GM21423 (cell line): ENCODE measurements at regions not wholly inside any gene's neighbourhood (a gene's known extent, or its start where the extent isn't known, plus 50 kb on each side); places are given as distances from the start of the nearest gene placed in this dataset.

ENCODE experiments used
- ATAC-seq: cut with Tn5 transposase; IDR thresholded peaks from one replicate; pipeline ENCODE4 v1.9.1; 2021; ENCODE audit warnings: mild to moderate bottlenecking, moderate library complexity; ENCODE audit not compliant: unreplicated experiment

- ATAC-seq: no peak
Measured at GRCh38 chr12:62130834-62131552, 129.2 kb upstream of the USP15 start.

GRCh38 chr12:62133440-62133839 lies 126.8 kb upstream of the USP15 start:
- ATAC-seq: no peak

DNA sequence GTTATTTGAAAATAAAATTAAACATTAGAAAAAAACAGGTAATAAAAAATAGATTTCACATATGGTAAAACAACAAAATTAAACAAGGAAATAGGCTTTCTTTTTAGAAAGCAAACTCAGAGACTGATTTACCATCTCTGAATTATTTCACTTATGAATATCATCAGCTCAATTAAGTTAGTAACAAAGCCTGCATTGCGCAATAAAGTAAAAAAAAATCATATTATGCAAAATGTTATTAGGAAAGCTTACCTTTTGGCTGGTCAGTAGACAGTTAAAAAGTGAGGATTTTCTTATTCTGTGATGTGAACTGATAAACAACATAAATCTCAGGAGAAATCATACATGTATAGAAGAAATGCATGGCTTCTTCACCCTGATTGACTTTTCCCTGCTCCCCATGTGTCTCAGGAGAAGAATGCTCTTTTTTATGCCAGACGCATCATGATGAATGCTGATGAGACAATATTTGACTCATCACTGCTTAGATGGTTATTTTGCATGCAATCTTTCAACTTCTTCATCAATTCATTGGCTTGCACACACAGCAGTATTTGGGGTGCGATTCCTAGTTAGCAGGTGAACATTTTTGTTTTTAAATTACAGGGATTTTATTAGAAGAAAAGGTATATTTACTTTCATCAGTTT lies 124.5 kb upstream of the USP15 start:
- ATAC-seq: no peak

GRCh38 chr12:62136496-62136895 lies 123.7 kb upstream of the USP15 start:
- ATAC-seq: no peak

DNA sequence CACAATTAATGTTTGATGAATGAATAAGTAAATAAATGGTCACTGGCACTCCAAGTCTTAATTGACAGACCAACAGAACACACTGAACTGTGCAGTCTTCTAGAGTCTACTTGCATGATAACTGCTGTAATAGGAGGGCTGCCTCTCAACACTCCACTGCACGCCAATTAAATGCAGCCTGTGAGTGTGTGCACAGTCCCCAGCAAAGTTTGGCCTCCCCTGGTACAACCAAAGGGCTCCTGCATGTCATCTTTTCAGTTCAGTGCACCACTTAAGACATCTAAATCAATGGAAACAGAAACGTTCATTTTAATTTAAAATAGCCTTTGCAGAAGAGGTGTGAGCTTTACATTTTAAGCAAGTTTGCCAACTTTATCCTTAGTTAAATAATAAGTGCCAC lies 121.7 kb upstream of the USP15 start:
- ATAC-seq: no peak

GRCh38 chr12:62146318-62146717 lies 113.9 kb upstream of the USP15 start:
- no peak for ATAC-seq

DNA sequence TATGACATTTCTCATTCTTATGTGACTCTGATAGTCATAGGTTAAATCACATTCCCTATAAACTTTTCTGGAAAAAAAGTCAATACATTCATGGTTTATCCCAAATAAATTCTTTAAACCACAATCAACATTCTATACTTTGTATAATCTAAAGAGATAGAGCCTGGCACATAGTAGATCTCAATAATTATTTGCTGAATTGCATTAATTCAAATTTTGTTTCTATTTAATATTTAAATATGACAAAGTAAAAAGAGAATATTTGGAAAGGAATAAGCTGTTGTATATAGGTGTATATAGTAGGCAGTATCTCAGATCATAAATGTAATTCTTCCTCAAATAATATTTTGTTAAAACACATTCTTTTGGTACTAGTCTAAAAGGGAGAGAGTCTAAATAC lies 102.2 kb upstream of the USP15 start:
- no peak for ATAC-seq

- ATAC-seq: no peak
Measured at GRCh38 chr12:62158461-62159360, 101.5 kb upstream of the USP15 start.

GRCh38 chr12:62162214-62162613 lies 98.0 kb upstream of the USP15 start:
- ATAC-seq: no peak

DNA sequence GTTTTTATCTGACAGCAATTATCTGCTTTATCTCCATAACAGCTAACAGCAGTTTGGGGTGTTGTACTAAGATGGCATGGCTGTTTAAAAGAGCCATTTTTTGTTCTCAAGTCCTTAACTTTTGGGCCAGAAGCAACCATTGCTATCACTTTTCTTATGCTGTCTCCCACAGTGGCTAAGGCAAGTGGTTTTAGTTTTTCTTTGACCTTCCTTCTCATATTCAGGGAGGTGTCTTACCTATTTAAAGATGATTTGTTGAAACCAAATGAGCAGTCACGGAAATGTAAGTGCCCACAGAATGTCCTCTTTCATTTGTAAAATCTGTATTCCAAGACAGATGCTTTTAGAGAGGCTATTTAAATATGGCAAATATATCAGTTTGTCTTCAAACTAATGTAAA lies 96.8 kb upstream of the USP15 start:
- no peak for ATAC-seq

DNA sequence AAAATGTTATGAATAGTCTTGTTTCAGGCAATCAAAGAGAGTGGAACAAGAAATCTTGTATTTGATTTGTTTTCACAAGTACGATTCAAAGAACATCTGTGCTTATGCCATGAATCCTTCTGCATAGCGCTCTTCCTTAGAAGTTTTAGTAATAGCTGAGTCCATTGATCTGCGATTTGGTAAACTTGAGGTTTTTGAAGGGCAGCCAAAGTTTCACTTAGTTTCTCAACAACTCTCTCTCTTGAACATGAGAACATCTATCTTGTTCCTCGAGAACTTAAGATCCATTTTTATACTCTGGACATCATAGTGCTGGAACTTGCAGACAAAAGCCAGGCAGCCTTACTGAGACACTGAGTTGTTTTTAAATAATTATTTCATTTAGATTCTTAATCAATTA lies 96.2 kb upstream of the USP15 start:
- no peak for ATAC-seq

GRCh38 chr12:62166525-62166924 lies 93.7 kb upstream of the USP15 start:
- ATAC-seq: no peak

GRCh38 chr12:62168411-62168810 lies 91.8 kb upstream of the USP15 start:
- ATAC-seq: no peak

DNA sequence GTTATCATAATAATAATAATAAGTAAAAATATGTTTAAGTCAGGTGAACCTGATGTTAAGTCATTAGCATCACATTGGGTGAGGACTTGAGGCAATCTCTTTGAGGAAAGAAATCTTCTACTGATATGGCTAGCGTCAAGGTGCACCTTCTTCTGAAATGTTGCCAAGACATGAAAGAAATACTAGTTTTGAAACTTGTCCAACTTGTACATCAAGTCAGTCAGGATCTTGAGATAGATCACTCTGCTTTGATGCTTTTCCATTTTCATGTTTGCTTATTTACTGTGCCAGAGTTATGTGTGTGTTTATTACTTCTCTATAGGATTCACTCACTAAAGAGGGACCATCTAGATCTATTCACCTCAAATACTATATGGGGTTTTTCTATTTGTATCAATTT lies 90.0 kb upstream of the USP15 start:
- no peak for ATAC-seq

DNA sequence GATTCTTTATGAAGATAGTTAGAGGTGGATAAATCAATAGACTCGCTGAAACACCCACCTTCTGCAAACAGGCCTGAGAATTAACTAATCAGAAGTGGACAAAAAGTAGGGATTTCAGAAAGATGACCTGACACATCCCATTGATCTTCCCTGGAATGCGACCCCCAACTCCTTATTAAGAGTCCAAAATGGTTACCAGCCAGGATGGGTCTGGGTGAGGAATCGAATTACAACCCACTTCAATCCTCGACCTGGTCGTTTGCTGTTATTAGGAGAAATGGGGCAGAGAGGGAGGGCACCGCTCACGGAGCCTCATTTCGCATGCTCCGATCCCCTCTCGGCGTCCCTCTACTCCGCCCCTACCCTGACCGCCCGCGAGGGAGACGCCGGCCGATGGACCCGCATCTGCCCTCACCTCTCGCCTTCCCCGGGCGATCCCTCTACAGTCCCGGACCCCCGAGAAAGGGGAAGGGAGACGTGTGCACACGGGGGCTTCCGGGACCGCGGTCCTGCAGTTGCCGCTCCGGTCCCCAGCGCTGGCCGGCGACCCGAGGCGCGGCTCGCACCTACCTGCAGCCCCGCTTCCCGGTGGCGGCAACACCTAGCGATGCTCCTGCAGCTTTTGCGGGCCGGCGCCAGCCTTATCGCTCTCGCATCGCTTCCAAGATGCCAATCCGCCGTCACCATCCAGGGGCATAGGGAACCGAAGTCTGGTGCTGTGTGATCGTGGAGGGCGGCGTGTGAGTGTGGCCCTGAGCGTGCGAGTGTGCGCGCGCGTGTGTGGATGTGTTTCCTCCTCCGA lies 69.3 kb upstream of the USP15 start:
- ATAC-seq: no peak

DNA sequence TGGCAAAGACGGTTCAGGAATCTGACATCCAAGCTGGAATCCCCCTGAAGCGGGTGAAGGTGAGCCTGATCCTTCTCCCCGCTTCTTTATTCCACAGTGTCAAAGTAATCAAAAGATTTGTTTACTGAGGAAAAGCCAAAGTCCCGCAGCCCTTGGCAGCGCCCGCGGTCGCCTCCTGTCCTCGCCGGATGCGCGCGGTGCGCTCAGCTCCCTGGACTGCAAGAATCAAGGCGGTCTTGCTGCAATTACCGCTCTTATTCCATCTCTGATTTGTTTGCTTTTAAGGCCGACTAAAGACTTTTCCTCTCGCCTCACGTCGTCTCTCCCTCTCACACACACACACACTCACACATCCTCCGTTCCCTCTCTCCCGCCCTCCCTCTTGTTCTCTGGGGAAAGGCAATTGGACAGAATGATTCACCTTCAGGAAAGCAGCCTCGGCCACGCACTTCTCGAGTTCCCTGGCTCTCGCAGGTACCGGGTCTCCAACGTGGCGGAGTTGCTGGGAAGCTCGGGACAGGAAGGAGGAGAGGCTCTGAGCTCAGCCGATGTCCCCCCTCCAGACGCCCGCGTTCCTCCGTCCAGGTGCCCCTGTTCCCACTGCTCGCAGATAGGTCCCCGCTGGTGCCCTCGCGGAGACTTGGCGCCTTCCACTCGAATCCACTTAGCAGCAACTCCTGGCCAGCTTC lies 68.6 kb upstream of the USP15 start:
- no peak for ATAC-seq

DNA sequence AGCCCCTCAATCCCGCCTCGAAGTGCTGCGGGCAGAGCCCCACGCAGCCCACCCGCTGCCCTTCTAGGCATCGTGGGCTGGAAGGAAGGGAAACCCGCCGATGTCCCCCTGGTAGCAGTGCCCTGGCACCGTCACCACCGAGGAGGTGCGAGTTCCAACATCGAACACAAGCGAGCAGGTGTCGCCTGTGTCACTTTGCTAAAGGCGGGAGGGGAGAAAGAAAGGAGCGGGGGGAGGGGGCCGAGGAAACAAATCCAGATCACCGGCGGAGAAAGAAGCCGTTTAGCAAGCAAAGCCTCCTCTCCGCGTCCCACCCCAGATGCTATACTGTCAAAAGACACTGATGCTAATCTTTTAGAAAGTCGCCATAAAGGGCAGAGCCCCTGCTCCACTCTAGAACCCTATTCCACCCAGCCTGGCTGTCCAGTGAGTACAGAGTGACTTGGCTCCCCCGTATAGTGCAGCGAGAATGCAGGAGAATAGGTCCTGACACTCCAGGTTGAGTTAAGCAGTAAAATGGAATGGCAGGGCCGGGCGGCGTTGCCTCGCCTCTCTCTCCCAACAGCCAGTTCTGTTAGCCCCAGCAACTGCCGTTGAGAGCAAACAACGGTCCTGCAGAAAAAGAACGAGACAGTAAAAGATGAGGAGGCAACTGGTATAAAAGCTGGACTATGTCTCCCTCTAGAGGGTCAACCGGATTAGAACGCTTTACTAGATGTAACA lies 67.9 kb upstream of the USP15 start:
- ATAC-seq: peak; percentile 95

GRCh38 chr12:62192903-62193250 lies 67.3 kb upstream of the USP15 start:
- peak; percentile 9 for ATAC-seq

DNA sequence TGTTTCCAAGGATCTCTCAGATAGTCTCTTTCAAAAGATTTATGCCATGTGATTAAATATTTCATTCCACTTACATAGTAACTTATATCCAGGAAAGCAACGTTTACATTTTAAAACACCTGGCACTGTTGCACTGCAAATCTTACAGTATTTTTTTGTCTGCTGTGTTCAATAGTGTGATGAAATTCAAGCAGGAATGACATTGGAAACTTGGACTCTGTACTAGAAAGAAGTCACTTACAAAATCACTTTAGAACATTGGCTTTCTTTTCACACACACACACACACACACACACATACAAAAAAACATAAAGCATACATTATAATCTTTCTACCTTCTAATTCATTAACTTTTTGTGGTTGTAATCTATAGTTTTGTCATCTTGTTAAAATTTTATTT lies 66.2 kb upstream of the USP15 start:
- ATAC-seq: no peak

- no peak for ATAC-seq
Measured at GRCh38 chr12:62194616-62195015, 65.6 kb upstream of the USP15 start.
